Trophoblast cell (in vitro differentiated cells and primary cell): ENCODE measurements at regions not wholly inside any gene's neighbourhood (a gene's known extent, or its start where the extent isn't known, plus 50 kb on each side); places are given as distances from the start of the nearest gene placed in this dataset.
"Not testable (repeated sequence)": the region's sequence is repeated elsewhere in the genome, so short reads cannot be mapped to it uniquely, and the experiment has no call there.

Experiments used
- DNase-seq, 2 donors: peaks; one replicate each; pipeline ENCODE4 v3.0.0-alpha.2; 2016
- H2AFZ ChIP-seq: 2 replicates; pipeline ENCODE4 v1.6.1; 2013; ENCODE audit warnings: low read length, moderate library complexity, mild to moderate bottlenecking; ENCODE audit not compliant: insufficient read depth, poor library complexity
- H2AK5ac ChIP-seq: 2 replicates; pipeline ENCODE4 v1.6.1; 2013; ENCODE audit warnings: mild to moderate bottlenecking, low read length
- H2BK120ac ChIP-seq: 2 replicates; pipeline ENCODE4 v1.6.1; 2013; ENCODE audit warnings: low read length, mild to moderate bottlenecking, moderate library complexity; ENCODE audit not compliant: insufficient read depth, poor library complexity
- H2BK12ac ChIP-seq: 2 replicates; pipeline ENCODE4 v1.6.1; 2013; ENCODE audit warnings: mild to moderate bottlenecking, low read length, moderate library complexity
- H2BK5ac ChIP-seq: 2 replicates; pipeline ENCODE4 v1.6.1; 2013; ENCODE audit warnings: low read length, low read depth, moderate library complexity, mild to moderate bottlenecking; ENCODE audit not compliant: poor library complexity
- H3K14ac ChIP-seq: 2 replicates; pipeline ENCODE4 v1.6.1; 2013; ENCODE audit warnings: mild to moderate bottlenecking, low read length
- H3K18ac ChIP-seq: 2 replicates; pipeline ENCODE4 v1.6.1; 2013; ENCODE audit warnings: mild to moderate bottlenecking, low read length
- H3K23ac ChIP-seq: 2 replicates; pipeline ENCODE4 v1.6.1; 2013; ENCODE audit warnings: low read length
- H3K27ac ChIP-seq: 2 replicates; pipeline ENCODE4 v1.5.1; 2013; ENCODE audit warnings: low read depth, mild to moderate bottlenecking, inconsistent platforms, low read length, moderate library complexity
- H3K27me3 ChIP-seq: 2 replicates; pipeline ENCODE4 v1.6.1; 2013; ENCODE audit warnings: inconsistent platforms, mild to moderate bottlenecking, low read length, moderate library complexity; ENCODE audit not compliant: insufficient read depth
- H3K36me3 ChIP-seq, 2 experiments: 1 replicate in 1 of 2; 2 replicates in 1 of 2; pipeline ENCODE4 v1.6.1; 2013; ENCODE audit warnings: low read length in 2 of 2, mild to moderate bottlenecking in 2 of 2, moderate library complexity in 1 of 2; ENCODE audit not compliant: insufficient read depth in 2 of 2, control insufficient read depth in 1 of 2
- H3K4ac ChIP-seq: 2 replicates; pipeline ENCODE4 v1.6.1; 2013; ENCODE audit warnings: low read depth, mild to moderate bottlenecking, low read length, moderate library complexity
- H3K4me1 ChIP-seq, 2 experiments: 1 replicate in 1 of 2; 2 replicates in 1 of 2; pipeline ENCODE4 v1.6.1; 2013; ENCODE audit warnings: low read length in 2 of 2, mild to moderate bottlenecking in 2 of 2, moderate library complexity in 1 of 2; ENCODE audit not compliant: insufficient read depth in 2 of 2, control insufficient read depth in 1 of 2
- H3K4me2 ChIP-seq: 2 replicates; pipeline ENCODE4 v1.6.1; 2013; ENCODE audit warnings: inconsistent platforms, mild to moderate bottlenecking, low read length, moderate library complexity
- H3K4me3 ChIP-seq: 2 replicates; pipeline ENCODE4 v1.5.1; 2013; ENCODE audit warnings: mild to moderate bottlenecking, low read depth, low read length, inconsistent platforms
- H3K79me1 ChIP-seq: one replicate; pipeline ENCODE4 v1.6.1; 2013; ENCODE audit warnings: low read length
- H3K79me2 ChIP-seq: 2 replicates; pipeline ENCODE4 v1.6.1; 2013; ENCODE audit warnings: low read length, mild to moderate bottlenecking; ENCODE audit not compliant: control insufficient read depth, insufficient read depth, poor library complexity
- H3K9ac ChIP-seq: 2 replicates; pipeline ENCODE4 v1.6.1; 2013; ENCODE audit warnings: mild to moderate bottlenecking, low read length
- H3K9me3 ChIP-seq: 2 replicates; pipeline ENCODE4 v1.6.1; 2013; ENCODE audit warnings: low read depth, mild to moderate bottlenecking, control low read depth, inconsistent platforms, low read length; ENCODE audit not compliant: insufficient read depth
- H4K12ac ChIP-seq: 2 replicates; pipeline ENCODE4 v1.6.1; 2013; ENCODE audit warnings: low read depth, mild to moderate bottlenecking, low read length, moderate library complexity
- H4K8ac ChIP-seq: 2 replicates; pipeline ENCODE4 v1.6.1; 2013; ENCODE audit warnings: low read depth, mild to moderate bottlenecking, low read length, moderate library complexity
- H4K91ac ChIP-seq: one replicate; pipeline ENCODE4 v1.6.1; 2013; ENCODE audit warnings: low read depth, mild to moderate bottlenecking, low read length, moderate library complexity
- WGBS: extraction: QIAGEN DNeasy Blood & Tissue Kit; methylation state at CpG from one replicate; pipeline ENCODE4 v1.1.7; 2013; ENCODE audit warnings: missing lambda C conversion rate; ENCODE audit not compliant: insufficient read length, insufficient coverage; ENCODE audit errors: extremely low coverage; 5-methylcytosine and 5-hydroxymethylcytosine counted together

- H3K4me1 ChIP-seq, result not testable (repeated sequence)
Observed at GRCh38 chr12:107216411-107216810, 123.1 kb upstream of the CRY1 start.

GRCh38 chr12:107219301-107219700 is 126.0 kb upstream of the CRY1 start:
- H3K4me1 ChIP-seq, result peaks cover 0 to 2% of the 10 kb centered on the region in 2 experiments
- H3K14ac ChIP-seq, result no peak overlapping the region
- no peak overlapping the region for H4K8ac ChIP-seq
- H3K9me3 ChIP-seq, result peaks cover 2% of the 10 kb centered on the region
- H3K18ac ChIP-seq, result no peak overlapping the region
- no peak overlapping the region for H3K4ac ChIP-seq
- H3K79me1 ChIP-seq, result no peaks in the 10 kb centered on the region
- no peak overlapping the region for H2BK120ac ChIP-seq
- no peak overlapping the region for H2AK5ac ChIP-seq
- H3K9ac ChIP-seq, result no peak overlapping the region
- no peak overlapping the region for H4K12ac ChIP-seq
- no peak overlapping the region for H4K91ac ChIP-seq
- H3K36me3 ChIP-seq, result no peaks in the 10 kb centered on the region
- H3K23ac ChIP-seq, result no peak overlapping the region
- no peak overlapping the region for H2BK12ac ChIP-seq
- no peak overlapping the region for H3K27ac ChIP-seq
- H2AFZ ChIP-seq, result no peak overlapping the region
- no peak overlapping the region for H2BK5ac ChIP-seq
- no peak overlapping the region for H3K4me2 ChIP-seq
- WGBS, result no CpG with 5 or more reads among the region's 3 CpGs
- no peak for DNase-seq
- H3K27me3 ChIP-seq, result no peaks in the 10 kb centered on the region
- H3K4me3 ChIP-seq, result no peak overlapping the region
- H3K79me2 ChIP-seq, result no peaks in the 10 kb centered on the region

More at GRCh38 chr12:107216411-107216810, 123.1 kb upstream of the CRY1 start:
- not testable (repeated sequence) for H4K91ac ChIP-seq, H2AK5ac ChIP-seq, H3K14ac ChIP-seq, H3K79me2 ChIP-seq, H3K18ac ChIP-seq, H4K12ac ChIP-seq, H3K23ac ChIP-seq, H3K4me2 ChIP-seq, H3K4ac ChIP-seq, H4K8ac ChIP-seq, H2BK5ac ChIP-seq, H2BK12ac ChIP-seq, H3K4me3 ChIP-seq, H3K36me3 ChIP-seq, H2BK120ac ChIP-seq, H3K27me3 ChIP-seq, H2AFZ ChIP-seq, H3K9ac ChIP-seq, H3K9me3 ChIP-seq, H3K79me1 ChIP-seq, H3K27ac ChIP-seq
- DNase-seq, result peak in 1 of 2 donors; percentile 52
- WGBS, result no CpG with 5 or more reads among the region's 7 CpGs

GRCh38 chr12:107221913-107222312 is 128.6 kb upstream of the CRY1 start:
- no peaks in the 10 kb centered on the region for H3K36me3 ChIP-seq
- H4K8ac ChIP-seq, result no peak overlapping the region
- no peak overlapping the region for H2BK120ac ChIP-seq
- no peak overlapping the region for H3K18ac ChIP-seq
- no peak overlapping the region for H3K4me2 ChIP-seq
- no peak overlapping the region for H2AFZ ChIP-seq
- no peak overlapping the region for H3K4me3 ChIP-seq
- H2BK12ac ChIP-seq, result no peak overlapping the region
- no peaks in the 10 kb centered on the region for H3K79me2 ChIP-seq
- no peaks in the 10 kb centered on the region for H3K79me1 ChIP-seq
- no peak overlapping the region for H2BK5ac ChIP-seq
- H3K9ac ChIP-seq, result no peak overlapping the region
- H3K9me3 ChIP-seq, result peaks cover 2% of the 10 kb centered on the region
- DNase-seq, result no peak
- H3K4me1 ChIP-seq, result peaks cover 0 to 6% of the 10 kb centered on the region in 2 experiments
- no peak overlapping the region for H2AK5ac ChIP-seq
- H3K4ac ChIP-seq, result no peak overlapping the region
- H3K23ac ChIP-seq, result no peak overlapping the region
- no peak overlapping the region for H3K27ac ChIP-seq
- no peaks in the 10 kb centered on the region for H3K27me3 ChIP-seq
- H4K91ac ChIP-seq, result no peak overlapping the region
- no peak overlapping the region for H3K14ac ChIP-seq
- no peak overlapping the region for H4K12ac ChIP-seq

GRCh38 chr12:107223821-107224220 is 130.5 kb upstream of the CRY1 start:
- H4K91ac ChIP-seq, result no peak overlapping the region
- no peak overlapping the region for H3K4ac ChIP-seq
- H3K36me3 ChIP-seq, result no peaks in the 10 kb centered on the region
- H3K18ac ChIP-seq, result no peak overlapping the region
- no peak overlapping the region for H3K14ac ChIP-seq
- no peak overlapping the region for H3K4me3 ChIP-seq
- no peaks in the 10 kb centered on the region for H3K79me2 ChIP-seq
- H4K12ac ChIP-seq, result no peak overlapping the region
- no peak overlapping the region for H2BK5ac ChIP-seq
- no peaks in the 10 kb centered on the region for H3K79me1 ChIP-seq
- no peaks in the 10 kb centered on the region for H3K9me3 ChIP-seq
- no peak overlapping the region for H3K23ac ChIP-seq
- H3K4me1 ChIP-seq, result peaks cover 0 to 6% of the 10 kb centered on the region in 2 experiments
- H2AK5ac ChIP-seq, result no peak overlapping the region
- H2AFZ ChIP-seq, result no peak overlapping the region
- no peak overlapping the region for H2BK12ac ChIP-seq
- H3K27ac ChIP-seq, result no peak overlapping the region
- no peak overlapping the region for H2BK120ac ChIP-seq
- no CpG with 5 or more reads among the region's 5 CpGs for WGBS
- no peak for DNase-seq
- no peak overlapping the region for H3K4me2 ChIP-seq
- H3K9ac ChIP-seq, result no peak overlapping the region
- no peak overlapping the region for H4K8ac ChIP-seq
- H3K27me3 ChIP-seq, result no peaks in the 10 kb centered on the region
